ENCODE measurements at regions not wholly inside any gene's neighbourhood (a gene's known extent, or its start where the extent isn't known, plus 50 kb on each side); places are given as distances from the start of the nearest gene placed in this dataset.

GRCh38 chr5:155229135-155229534 lies 215.6 kb downstream of the KIF4B start:
- 87 to 92% (median 90%) methylated on average over 5 of the region's 5 CpGs for WGBS, 4 donors
- Histone ChIP-seq H3K27me3 (no peaks in the 10 kb centered on the region), H3K4me3 (no peak overlapping the region), H3K4me1 (no peaks in the 10 kb centered on the region), H3K27ac (no peak overlapping the region), H3K36me3 (no peaks in the 10 kb centered on the region), H3K9me3 (peaks cover 0 to 4% (median 0%) of the 10 kb centered on the region in 12 donors)
- TF ChIP-seq POLR2A (IDR thresholded peaks at IDR 0.05) = no peak
- no peak for TF ChIP-seq CTCF (IDR thresholded peaks at IDR 0.05)
- DNase-seq (no peak), ATAC-seq (no peak)
- intact Hi-C loops (cut with DNase I) = no loop called here

- 75 to 90% (median 84%) methylated on average over 2 of the region's 2 CpGs for WGBS, 4 donors
- H3K4me3 ChIP-seq = no peak overlapping the region
- H3K4me1 ChIP-seq = no peaks in the 10 kb centered on the region
- DNase-seq = no peak
- no peak for ATAC-seq
- H3K9me3 ChIP-seq = peaks cover 0 to 24% (median 12%) of the 10 kb centered on the region in 12 donors
- no peak for TF ChIP-seq CTCF (IDR thresholded peaks at IDR 0.05)
- no peak for TF ChIP-seq POLR2A (IDR thresholded peaks at IDR 0.05)
- no peaks in the 10 kb centered on the region for H3K27me3 ChIP-seq
- no peaks in the 10 kb centered on the region for H3K36me3 ChIP-seq
- no peak overlapping the region for H3K27ac ChIP-seq
- intact Hi-C loops (cut with DNase I) = no loop called here
These were observed 226.2 kb downstream of the KIF4B start for GRCh38 chr5:155239803-155240202.

- Histone ChIP-seq H3K9me3 (no peaks in the 10 kb centered on the region), H3K27me3 (no peaks in the 10 kb centered on the region), H3K27ac (no peak overlapping the region), H3K4me1 (no peaks in the 10 kb centered on the region), H3K36me3 (no peaks in the 10 kb centered on the region), H3K4me3 (no peak overlapping the region)
- TF ChIP-seq POLR2A (IDR thresholded peaks at IDR 0.05) = no peak
- no peak for TF ChIP-seq CTCF (IDR thresholded peaks at IDR 0.05)
- no peak for ATAC-seq
- WGBS, 4 donors = 65 to 68% (median 68%) methylated on average over 5 of the region's 5 CpGs
- intact Hi-C loops (cut with DNase I) = no loop called here
- DNase-seq = no peak
These were observed 237.0 kb downstream of the KIF4B start for GRCh38 chr5:155250596-155250995.

GRCh38 chr5:155252025-155252424 lies 238.5 kb downstream of the KIF4B start:
- TF ChIP-seq POLR2A (IDR thresholded peaks at IDR 0.05) (no peak), CTCF (IDR thresholded peaks at IDR 0.05) (no peak)
- no peaks in the 10 kb centered on the region for H3K4me1 ChIP-seq
- no peaks in the 10 kb centered on the region for H3K9me3 ChIP-seq
- DNase-seq (no peak), ATAC-seq (no peak)
- no peaks in the 10 kb centered on the region for H3K36me3 ChIP-seq
- no peak overlapping the region for H3K4me3 ChIP-seq
- intact Hi-C loops (cut with DNase I) = no loop called here
- no peaks in the 10 kb centered on the region for H3K27me3 ChIP-seq
- no peak overlapping the region for H3K27ac ChIP-seq
